Neural crest cell (in vitro differentiated cells): ENCODE measurements at regions not wholly inside any gene's neighbourhood (a gene's known extent, or its start where the extent isn't known, plus 50 kb on each side); places are given as distances from the start of the nearest gene placed in this dataset.

ENCODE experiments used
- DNase-seq: peaks from one replicate; pipeline ENCODE4 v3.0.0; 2021; ENCODE audit warnings: low read depth, mixed read lengths, low spot score
- H3K27ac Mint-ChIP-seq: one replicate; pipeline ENCODE4 v1.8.0; 2021; ENCODE audit warnings: mild to moderate bottlenecking, mixed read lengths; ENCODE audit not compliant: unreplicated experiment
- H3K27me3 Mint-ChIP-seq: 2 replicates; pipeline ENCODE4 v1.8.0; 2021; ENCODE audit warnings: low read depth, mild to moderate bottlenecking, mixed read lengths
- H3K36me3 Mint-ChIP-seq: 2 replicates; pipeline ENCODE4 v1.8.0; 2021; ENCODE audit warnings: low read depth, mild to moderate bottlenecking, mixed read lengths
- H3K4me1 Mint-ChIP-seq: 2 replicates; pipeline ENCODE4 v1.8.0; 2021; ENCODE audit warnings: mixed read lengths
- H3K4me3 Mint-ChIP-seq: one replicate; pipeline ENCODE4 v1.8.0; 2021; ENCODE audit warnings: mild to moderate bottlenecking, mixed read lengths
- H3K9me3 Mint-ChIP-seq: 2 replicates; pipeline ENCODE4 v1.8.0; 2021; ENCODE audit warnings: mixed read lengths
- CTCF ChIP-seq: fragments of 200-600 bp; sonication (generic); conservative IDR thresholded peaks from 2 replicates; pipeline ENCODE4 v1.5.0; 2021; ENCODE audit warnings: antibody characterized with exemption, mild to moderate bottlenecking

- Mint-ChIP-seq H3K4me3 (no peak overlapping the region), H3K27ac (no peak overlapping the region), H3K9me3 (peaks cover 6% of the 10 kb centered on the region), H3K27me3 (peaks cover 5% of the 10 kb centered on the region), H3K36me3 (no peaks in the 10 kb centered on the region), H3K4me1 (no peaks in the 10 kb centered on the region)
- no peak for TF ChIP-seq CTCF
- DNase-seq: no peak
These were observed 116.9 kb downstream of the ETS2 start for GRCh38 chr21:38922474-38923235.

GRCh38 chr21:38921511-38922251 is 116.0 kb downstream of the ETS2 start:
- H3K36me3 Mint-ChIP-seq: no peaks in the 10 kb centered on the region
- H3K27ac Mint-ChIP-seq: no peak overlapping the region
- no peak for DNase-seq
- TF ChIP-seq CTCF: no peak
- H3K4me3 Mint-ChIP-seq: no peak overlapping the region
- peaks cover 2% of the 10 kb centered on the region for H3K9me3 Mint-ChIP-seq
- peaks cover 8% of the 10 kb centered on the region for H3K27me3 Mint-ChIP-seq
- no peaks in the 10 kb centered on the region for H3K4me1 Mint-ChIP-seq

DNA sequence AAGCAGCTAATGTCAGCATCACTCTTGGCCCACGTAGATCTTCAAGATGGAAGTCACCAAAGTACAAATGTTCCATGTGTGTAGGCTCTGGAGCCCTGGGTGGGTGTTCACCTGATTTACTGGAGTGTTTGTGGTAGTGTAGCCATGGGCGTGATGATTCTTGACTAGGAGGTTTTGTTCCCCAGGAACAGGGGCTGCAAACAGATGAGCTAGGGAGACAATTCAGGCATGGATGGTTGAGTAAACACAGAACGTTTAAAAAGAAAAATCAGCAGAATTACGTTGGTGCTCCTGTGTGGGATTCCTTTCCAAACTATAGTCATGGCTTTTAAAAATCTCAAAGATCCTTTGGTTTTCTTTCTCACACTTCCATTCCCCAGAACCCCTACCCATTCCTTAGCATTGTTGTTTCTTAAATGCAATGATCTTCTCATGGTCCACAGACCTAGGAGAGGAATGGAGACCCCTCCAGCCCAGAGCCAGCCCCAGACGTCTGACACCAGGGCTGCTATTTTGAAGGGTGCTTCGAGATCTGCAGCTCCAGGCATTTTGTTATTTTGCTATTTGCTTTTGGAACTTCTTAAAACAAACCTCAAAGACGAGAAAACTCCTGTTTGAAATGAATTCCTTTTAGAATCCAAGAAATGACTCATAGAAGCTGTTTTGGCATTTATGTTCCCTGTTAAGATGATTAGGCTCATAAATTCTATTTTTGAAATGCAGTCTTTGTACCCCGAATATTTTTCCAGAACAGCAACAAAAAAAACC is 115.1 kb downstream of the ETS2 start:
- Mint-ChIP-seq H3K36me3 (no peaks in the 10 kb centered on the region), H3K27me3 (peaks cover 12% of the 10 kb centered on the region), H3K4me3 (no peak overlapping the region), H3K27ac (no peak overlapping the region), H3K4me1 (no peaks in the 10 kb centered on the region), H3K9me3 (no peaks in the 10 kb centered on the region)
- no peak for DNase-seq
- TF ChIP-seq CTCF: no peak

DNA sequence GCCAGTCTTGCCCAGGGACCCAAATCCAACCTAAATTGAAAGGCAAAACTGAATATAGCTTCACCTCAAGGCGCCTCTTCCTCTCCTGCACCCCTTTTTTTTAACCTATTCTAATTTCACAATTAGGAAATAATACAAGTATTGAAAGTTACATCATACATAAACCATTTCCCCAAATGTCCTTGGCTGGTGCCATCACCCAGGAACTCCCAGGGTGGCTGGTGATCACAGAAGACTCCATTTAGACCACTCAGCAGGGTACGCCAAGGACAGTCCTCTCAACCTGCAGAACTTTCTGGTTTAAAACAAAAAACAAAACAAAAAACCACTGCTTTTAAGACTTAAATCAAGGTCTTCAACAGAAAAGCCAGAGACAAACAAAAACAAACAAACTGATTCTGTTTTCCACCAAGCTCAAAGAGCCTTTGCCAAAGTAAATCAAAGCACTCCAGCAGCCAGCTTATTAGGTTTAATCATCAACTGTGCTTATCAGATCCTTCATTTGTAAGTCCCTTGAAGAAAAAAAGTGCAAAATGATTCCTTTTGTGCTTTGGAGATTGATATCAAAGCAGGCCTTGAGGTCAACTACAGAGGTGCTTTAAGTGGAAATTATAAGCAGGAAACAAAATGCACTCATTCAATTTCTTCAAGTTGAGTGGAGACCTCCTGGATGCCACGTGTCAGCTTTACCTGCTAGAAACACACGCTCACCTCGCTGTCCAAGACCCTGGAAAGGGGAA is 113.0 kb downstream of the ETS2 start:
- TF ChIP-seq CTCF: no peak
- Mint-ChIP-seq H3K4me3 (no peak overlapping the region), H3K4me1 (no peaks in the 10 kb centered on the region), H3K27ac (no peak overlapping the region), H3K9me3 (no peaks in the 10 kb centered on the region), H3K27me3 (peaks cover 16% of the 10 kb centered on the region), H3K36me3 (no peaks in the 10 kb centered on the region)
- DNase-seq: no peak
